ENCODE measurements at regions not wholly inside any gene's neighbourhood (a gene's known extent, or its start where the extent isn't known, plus 50 kb on each side); places are given as distances from the start of the nearest gene placed in this dataset.

DNA sequence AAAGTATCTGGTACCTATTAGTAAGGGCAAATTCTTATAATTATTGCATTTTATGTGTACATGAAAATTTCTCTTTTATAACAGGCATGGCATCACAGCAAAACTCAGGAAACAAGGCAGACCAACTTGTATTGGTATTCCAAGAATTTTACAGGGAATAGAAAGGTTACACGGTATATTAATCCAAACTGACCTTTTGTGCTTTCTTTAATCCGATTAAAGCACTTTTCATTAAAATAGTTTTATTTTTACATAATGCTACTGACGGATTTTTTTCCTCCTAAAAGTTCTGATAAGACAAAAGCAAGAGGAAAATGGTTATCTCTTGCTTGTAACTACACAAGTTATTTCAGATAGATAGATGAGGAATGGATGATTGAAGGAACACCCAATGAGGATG lies 137.0 kb upstream of the SLCO3A1 start:
- no peak overlapping the region for H3K4me3 ChIP-seq (ENCODE audit: low read depth, low read length)
- no peak for DNase-seq (ENCODE audit: low read depth)
- TF ChIP-seq, protein P1, sequence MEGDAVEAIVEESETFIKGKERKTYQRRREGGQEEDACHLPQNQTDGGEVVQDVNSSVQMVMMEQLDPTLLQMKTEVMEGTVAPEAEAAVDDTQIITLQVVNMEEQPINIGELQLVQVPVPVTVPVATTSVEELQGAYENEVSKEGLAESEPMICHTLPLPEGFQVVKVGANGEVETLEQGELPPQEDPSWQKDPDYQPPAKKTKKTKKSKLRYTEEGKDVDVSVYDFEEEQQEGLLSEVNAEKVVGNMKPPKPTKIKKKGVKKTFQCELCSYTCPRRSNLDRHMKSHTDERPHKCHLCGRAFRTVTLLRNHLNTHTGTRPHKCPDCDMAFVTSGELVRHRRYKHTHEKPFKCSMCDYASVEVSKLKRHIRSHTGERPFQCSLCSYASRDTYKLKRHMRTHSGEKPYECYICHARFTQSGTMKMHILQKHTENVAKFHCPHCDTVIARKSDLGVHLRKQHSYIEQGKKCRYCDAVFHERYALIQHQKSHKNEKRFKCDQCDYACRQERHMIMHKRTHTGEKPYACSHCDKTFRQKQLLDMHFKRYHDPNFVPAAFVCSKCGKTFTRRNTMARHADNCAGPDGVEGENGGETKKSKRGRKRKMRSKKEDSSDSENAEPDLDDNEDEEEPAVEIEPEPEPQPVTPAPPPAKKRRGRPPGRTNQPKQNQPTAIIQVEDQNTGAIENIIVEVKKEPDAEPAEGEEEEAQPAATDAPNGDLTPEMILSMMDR (IDR thresholded peaks at IDR 0.05; ENCODE audit: insufficient read depth, low read length), result no peak

DNA sequence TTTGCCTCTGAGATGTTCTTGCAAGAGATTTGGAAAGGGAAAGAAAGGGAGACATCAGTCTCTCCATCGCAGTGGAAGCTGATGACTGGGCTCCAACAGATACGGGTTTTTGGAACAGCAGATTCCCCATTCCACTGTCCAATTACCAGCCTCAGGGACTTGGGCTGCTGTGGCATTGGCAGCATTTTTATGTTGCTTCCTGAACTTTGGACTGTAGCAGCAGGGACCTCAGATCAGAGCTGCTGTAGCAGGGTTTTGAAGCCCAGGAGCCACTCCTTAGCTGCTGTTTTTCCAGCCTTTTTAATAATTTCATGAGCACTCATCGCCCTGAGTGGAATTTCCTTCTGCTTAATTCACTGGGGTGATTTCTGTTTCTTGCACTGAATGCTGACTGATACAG lies 135.7 kb upstream of the SLCO3A1 start:
- no peak for DNase-seq (ENCODE audit: low read depth)
- no peak overlapping the region for H3K4me3 ChIP-seq (ENCODE audit: low read depth, low read length)
- TF ChIP-seq, protein P1 (IDR thresholded peaks at IDR 0.05; ENCODE audit: insufficient read depth, low read length), result no peak

DNA sequence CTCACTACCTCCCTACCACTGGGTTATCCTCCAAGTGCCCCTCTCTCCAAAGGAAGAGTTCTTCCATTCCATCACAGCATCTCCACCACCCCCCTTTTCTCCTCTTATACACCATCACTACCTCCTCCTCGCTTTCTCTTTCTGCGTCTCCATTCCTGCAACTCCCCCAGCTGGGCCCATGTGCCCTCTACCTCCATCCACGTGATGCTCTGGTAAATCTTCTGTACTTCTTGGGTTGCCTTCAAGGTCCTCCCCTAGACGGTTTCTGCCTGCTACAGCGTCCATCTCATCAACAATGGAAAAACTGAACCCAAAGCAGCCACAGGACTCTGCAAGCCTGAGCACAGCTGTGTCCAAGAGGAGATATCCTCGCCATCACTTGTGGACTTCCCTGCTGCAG lies 129.5 kb upstream of the SLCO3A1 start:
- H3K4me3 ChIP-seq (ENCODE audit: low read depth, low read length), result no peak overlapping the region
- TF ChIP-seq, protein P1 (IDR thresholded peaks at IDR 0.05; ENCODE audit: insufficient read depth, low read length), result no peak
- no peak for DNase-seq (ENCODE audit: low read depth)

DNA sequence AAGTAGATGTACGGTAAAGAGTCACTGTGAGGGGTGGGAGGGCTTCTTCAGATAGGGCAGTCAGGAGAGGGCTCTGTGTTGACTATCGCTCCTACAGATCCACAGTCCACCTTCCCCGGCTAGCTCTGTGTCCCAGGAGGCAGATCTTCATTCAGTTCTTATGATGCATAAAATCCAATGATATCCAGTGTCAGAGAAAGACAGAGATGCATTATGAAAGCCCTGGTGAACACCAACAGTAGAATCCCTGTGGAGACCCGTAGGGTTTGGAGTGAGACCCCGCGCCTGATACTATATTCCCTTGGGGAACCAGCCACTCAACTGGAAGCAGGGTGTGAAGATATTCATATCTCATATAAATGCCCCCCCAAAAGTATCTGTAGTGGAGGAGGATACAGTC lies 119.8 kb upstream of the SLCO3A1 start:
- no peak overlapping the region for H3K4me3 ChIP-seq (ENCODE audit: low read depth, low read length)
- TF ChIP-seq, protein P1 (IDR thresholded peaks at IDR 0.05; ENCODE audit: insufficient read depth, low read length), result no peak
- no peak for DNase-seq (ENCODE audit: low read depth)

DNA sequence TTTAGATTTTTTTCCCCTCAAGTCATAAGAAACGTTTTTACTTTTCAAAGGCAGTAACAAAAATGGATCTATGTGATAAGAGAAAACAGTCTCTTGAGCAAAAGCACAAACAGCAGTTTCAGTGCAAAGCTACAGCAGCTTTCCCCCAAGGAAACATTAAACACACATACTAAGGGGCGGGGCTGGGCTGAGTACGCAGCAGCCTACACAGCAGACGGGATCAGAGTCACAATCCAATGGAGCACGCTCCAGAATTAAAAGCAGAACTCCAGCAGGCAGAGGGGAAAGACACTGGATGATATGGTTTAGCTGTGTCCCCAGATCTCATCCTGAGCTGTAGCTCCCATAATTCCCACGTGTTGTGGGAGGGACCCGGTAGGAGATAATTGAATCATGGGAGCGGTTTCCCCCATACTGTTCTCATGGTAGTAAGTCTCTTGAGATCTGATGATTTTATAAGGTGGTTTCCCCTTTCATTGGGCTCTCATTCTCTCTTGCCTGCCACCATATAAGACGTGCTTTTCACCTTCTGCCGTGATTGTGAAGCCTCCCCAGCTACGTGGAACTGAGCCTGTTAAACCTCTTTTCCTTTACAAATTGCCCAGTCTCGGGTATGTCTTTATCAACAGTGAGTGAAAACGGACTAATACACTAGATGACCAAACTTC lies 116.2 kb upstream of the SLCO3A1 start:
- no peak for DNase-seq (ENCODE audit: low read depth)
- TF ChIP-seq, protein P1 (IDR thresholded peaks at IDR 0.05; ENCODE audit: insufficient read depth, low read length), result no peak
- H3K4me3 ChIP-seq (ENCODE audit: low read depth, low read length), result no peak overlapping the region

DNA sequence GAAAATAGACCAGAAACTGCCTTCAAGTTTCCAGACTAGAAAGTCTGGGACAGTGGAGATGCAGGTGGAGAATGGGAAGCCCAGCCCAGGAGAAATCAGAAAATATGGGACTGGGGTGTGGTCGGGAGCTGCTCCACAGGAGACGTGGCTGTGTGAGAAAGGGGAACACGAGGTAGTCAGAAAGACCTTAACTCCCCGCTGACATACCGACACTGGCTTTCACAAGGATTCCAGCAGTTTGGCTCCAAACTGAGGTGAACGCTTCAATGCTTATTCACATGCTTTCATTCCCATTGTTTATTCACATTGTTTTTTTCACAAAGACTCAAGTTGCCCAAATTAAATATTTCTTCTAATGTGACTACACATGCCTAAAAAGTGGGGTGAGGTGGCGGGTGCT lies 111.5 kb upstream of the SLCO3A1 start:
- TF ChIP-seq, protein P1 (IDR thresholded peaks at IDR 0.05; ENCODE audit: insufficient read depth, low read length), result no peak
- DNase-seq (ENCODE audit: low read depth), result no peak

DNA sequence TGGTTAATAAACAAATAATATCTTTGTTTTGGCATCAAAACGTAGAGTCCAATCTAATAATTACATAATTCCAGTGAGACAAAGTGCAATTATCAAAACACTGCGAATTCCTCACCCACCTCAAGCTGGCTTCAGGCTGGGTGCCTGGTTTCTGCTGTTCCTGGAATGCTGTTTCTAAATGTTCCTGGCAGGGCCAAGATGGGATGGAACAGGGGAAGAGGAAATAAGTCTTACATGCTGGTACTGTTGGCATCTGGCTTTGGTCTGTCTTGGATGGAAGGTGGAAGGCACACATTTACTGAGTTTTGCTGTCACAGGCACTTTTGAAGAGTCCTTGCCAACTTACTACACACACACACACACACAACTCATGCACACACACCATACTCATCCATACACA lies 101.9 kb upstream of the SLCO3A1 start:
- no peak for DNase-seq (ENCODE audit: low read depth)
- no peak overlapping the region for H3K4me3 ChIP-seq (ENCODE audit: low read depth, low read length)
- TF ChIP-seq, protein P1 (IDR thresholded peaks at IDR 0.05; ENCODE audit: insufficient read depth, low read length), result no peak

More for the DNA sequence above, 111.5 kb upstream of the SLCO3A1 start:
- H3K4me3 ChIP-seq (ENCODE audit: low read depth, low read length), result no peak overlapping the region
